T-helper 17 cell (primary cell): ENCODE measurements at regions not wholly inside any gene's neighbourhood (a gene's known extent, or its start where the extent isn't known, plus 50 kb on each side); places are given as distances from the start of the nearest gene placed in this dataset.
A peak's percentile ranks its signal among the peaks of the same experiment; 100 is the strongest.
"Not testable (repeated sequence)": the region's sequence is repeated elsewhere in the genome, so short reads cannot be mapped to it uniquely, and the experiment has no call there.

ENCODE experiments used
- ATAC-seq: fragments of 150-1000 bp; cut with Tn5 transposase; 2 replicates; pipeline ENCODE4 v1.10.0; 2021; ENCODE audit warnings: mild to moderate bottlenecking, moderate library complexity
- DNase-seq, 3 donors: peaks; one replicate each; pipeline versions ENCODE4 v3.0.0 to v3.0.0-alpha.2; 2020 to 2021
- H3K9me3 ChIP-seq: one replicate; pipeline ENCODE4 v1.7.0; 2013; ENCODE audit warnings: low read length, mild to moderate bottlenecking; ENCODE audit not compliant: control insufficient read depth, poor library complexity, severe bottlenecking
- H3K27ac Mint-ChIP-seq: one replicate; pipeline ENCODE4 v1.8.0; 2022; ENCODE audit warnings: mild to moderate bottlenecking, moderate library complexity, mixed read lengths
- H3K27me3 Mint-ChIP-seq: one replicate; pipeline ENCODE4 v1.8.0; 2022; ENCODE audit warnings: mixed read lengths
- H3K36me3 Mint-ChIP-seq: one replicate; pipeline ENCODE4 v1.8.0; 2022; ENCODE audit warnings: low read depth, mixed read lengths
- H3K4me1 Mint-ChIP-seq: one replicate; pipeline ENCODE4 v1.8.0; 2022; ENCODE audit warnings: mild to moderate bottlenecking, mixed read lengths
- H3K4me3 Mint-ChIP-seq: one replicate; pipeline ENCODE4 v1.8.0; 2022; ENCODE audit warnings: mild to moderate bottlenecking, moderate library complexity, mixed read lengths

DNA sequence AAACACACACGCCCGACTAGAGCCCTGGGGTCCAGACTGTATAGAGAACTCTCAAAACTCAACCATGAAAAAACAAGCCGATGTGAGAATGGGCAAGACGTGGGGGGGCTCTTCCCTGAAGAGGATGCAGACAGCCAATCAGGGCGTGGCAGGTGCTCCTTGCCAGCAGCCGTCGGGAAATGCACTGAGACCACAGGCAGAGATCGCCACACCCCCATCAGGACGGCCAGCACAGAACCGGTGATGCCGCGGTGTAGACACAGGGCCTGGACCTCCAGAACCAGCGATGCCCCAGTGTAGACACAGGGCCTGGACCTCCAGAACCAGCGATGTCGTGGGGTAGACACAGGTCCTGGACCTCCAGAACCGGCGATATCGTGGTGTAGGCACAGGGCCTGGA, 169.2 kb downstream of the LAT start:
- DNase-seq (no peak), ATAC-seq (no peak)
- Mint-ChIP-seq H3K4me1 (peaks cover 23% of the 10 kb centered on the region), H3K4me3 (no peak overlapping the region), H3K27ac (no peak overlapping the region), H3K36me3 (peaks cover 4% of the 10 kb centered on the region), H3K27me3 (no peaks in the 10 kb centered on the region)
- no peaks in the 10 kb centered on the region for H3K9me3 ChIP-seq

GRCh38 chr16:29153307-29153706, 168.5 kb downstream of the LAT start:
- H3K27ac Mint-ChIP-seq, H3K9me3 ChIP-seq, DNase-seq, H3K36me3 Mint-ChIP-seq, H3K27me3 Mint-ChIP-seq, H3K4me3 Mint-ChIP-seq, ATAC-seq: not testable (repeated sequence)
- H3K4me1 Mint-ChIP-seq = peaks cover 28% of the 10 kb centered on the region

DNA sequence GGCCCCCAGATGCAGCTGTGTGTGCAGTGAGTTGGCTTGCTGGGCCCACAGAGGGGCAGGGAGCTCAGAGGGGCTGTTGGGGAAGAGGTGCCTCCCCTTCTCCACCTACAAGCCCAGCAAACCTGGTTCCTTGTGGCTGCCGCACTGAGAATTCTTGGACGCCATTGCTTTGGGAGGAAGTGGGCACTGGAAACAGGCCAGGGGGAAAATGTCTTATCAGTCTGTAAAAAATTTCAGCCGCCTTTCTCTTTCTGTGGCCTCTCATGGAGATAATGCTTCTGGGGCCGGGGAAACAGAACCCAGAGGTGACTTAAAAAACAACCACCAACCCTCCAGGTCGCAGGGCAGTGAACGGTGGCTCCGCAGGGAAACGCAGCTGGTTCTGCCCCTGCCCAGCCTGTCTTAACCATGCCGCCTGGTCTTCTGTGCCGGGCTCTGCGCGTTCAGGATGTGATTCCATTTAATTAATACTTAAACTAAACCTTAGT, 167.7 kb downstream of the LAT start:
- peaks cover 33% of the 10 kb centered on the region for H3K4me1 Mint-ChIP-seq
- H3K9me3 ChIP-seq, H3K27me3 Mint-ChIP-seq, DNase-seq, H3K36me3 Mint-ChIP-seq, H3K4me3 Mint-ChIP-seq, ATAC-seq: not testable (repeated sequence)
- peak overlapping the region; percentile 24 for H3K27ac Mint-ChIP-seq

- ATAC-seq = no peak
- no peaks in the 10 kb centered on the region for H3K9me3 ChIP-seq
- Mint-ChIP-seq H3K4me1 (peaks cover 33% of the 10 kb centered on the region), H3K36me3 (peaks cover 4% of the 10 kb centered on the region), H3K27me3 (no peaks in the 10 kb centered on the region), H3K4me3 (no peak overlapping the region), H3K27ac (peak overlapping the region; percentile 47)
- DNase-seq = no peak
Observed at GRCh38 chr16:29151317-29151716, 166.5 kb downstream of the LAT start.

DNA sequence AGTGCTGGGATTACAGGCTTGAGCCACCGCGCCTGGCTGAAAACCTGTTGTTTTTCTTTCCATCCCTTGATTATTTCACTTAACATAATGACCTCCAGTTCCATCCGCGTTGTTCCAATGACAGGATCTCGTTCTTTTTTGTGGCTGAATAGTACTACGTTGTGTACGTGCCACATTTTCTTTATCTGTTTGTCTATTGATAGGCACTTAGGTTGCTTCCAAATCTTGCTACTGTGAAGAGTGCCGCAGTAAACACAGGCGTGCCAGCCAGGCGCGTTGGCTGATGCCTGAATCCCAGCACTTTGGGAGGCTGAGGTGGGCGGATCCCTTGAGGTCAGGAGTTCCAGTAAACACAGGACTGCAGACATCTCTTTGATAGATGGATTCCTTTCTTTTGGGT, 165.1 kb downstream of the LAT start:
- peak overlapping the region; percentile 65 for H3K4me3 Mint-ChIP-seq
- H3K36me3 Mint-ChIP-seq, H3K27me3 Mint-ChIP-seq, ATAC-seq, H3K9me3 ChIP-seq, DNase-seq: not testable (repeated sequence)
- H3K27ac Mint-ChIP-seq = peak overlapping the region; percentile 97
- H3K4me1 Mint-ChIP-seq = peaks cover 30% of the 10 kb centered on the region

DNA sequence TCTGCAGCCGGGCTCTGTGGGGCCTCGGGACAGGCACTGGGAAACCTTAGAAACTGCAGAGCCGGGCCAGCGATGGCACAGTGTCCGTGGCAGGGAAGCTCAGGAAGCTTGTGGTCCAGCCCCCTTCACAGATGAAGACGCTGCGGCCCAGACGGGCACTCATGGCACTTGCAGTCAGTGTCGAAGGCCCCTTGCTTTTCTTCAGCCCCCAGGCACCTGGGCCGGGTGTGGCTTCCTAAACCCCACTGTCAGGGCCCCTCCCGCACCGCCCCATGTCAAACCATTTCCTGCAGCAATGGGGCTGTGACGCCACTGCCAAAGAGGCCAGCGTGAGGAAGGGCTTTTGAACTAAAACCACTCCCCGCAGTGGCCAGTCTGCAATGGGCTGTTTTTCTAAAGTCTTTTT, 164.0 kb downstream of the LAT start:
- ATAC-seq = peak; percentile 96
- peak overlapping the region; percentile 65 for H3K4me3 Mint-ChIP-seq
- no peaks in the 10 kb centered on the region for H3K27me3 Mint-ChIP-seq
- H3K9me3 ChIP-seq = no peaks in the 10 kb centered on the region
- H3K4me1 Mint-ChIP-seq = peaks cover 29% of the 10 kb centered on the region
- H3K27ac Mint-ChIP-seq = peak overlapping the region; percentile 97
- peak; percentile 47 to 62 (median 58) for DNase-seq
- peaks cover 6% of the 10 kb centered on the region for H3K36me3 Mint-ChIP-seq

DNA sequence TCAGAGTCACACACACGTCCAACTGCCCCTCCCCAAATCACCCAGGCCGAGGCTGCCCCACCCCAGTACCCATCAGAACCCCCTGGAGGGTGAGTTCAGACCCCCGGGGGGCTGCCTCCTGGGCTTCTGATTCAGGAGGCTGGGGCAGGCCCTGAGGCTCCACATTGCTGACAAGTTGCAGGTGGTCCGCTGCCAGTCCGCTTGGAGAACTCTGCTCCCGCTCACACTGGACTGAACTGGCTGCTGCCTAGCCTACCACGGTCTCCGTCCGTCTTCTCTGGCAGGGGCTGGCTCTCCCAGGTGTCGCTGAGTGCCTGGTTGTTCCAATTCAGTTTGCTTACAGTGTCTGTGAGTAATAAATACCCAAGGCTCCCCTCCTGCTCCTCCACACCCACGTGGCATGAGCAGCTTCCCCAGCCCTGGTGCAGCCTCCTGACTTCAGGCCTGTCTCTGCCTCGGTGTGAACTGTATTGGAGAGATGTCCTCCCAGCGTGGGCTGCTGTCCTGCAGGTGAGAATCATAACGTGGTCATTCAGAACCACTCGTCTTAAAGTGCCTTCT, 163.4 kb downstream of the LAT start:
- DNase-seq (no peak), ATAC-seq (no peak)
- Mint-ChIP-seq H3K4me1 (peaks cover 27% of the 10 kb centered on the region), H3K27ac (peak overlapping the region; percentile 97), H3K36me3 (peaks cover 6% of the 10 kb centered on the region), H3K27me3 (no peaks in the 10 kb centered on the region), H3K4me3 (no peak overlapping the region)
- no peaks in the 10 kb centered on the region for H3K9me3 ChIP-seq

DNA sequence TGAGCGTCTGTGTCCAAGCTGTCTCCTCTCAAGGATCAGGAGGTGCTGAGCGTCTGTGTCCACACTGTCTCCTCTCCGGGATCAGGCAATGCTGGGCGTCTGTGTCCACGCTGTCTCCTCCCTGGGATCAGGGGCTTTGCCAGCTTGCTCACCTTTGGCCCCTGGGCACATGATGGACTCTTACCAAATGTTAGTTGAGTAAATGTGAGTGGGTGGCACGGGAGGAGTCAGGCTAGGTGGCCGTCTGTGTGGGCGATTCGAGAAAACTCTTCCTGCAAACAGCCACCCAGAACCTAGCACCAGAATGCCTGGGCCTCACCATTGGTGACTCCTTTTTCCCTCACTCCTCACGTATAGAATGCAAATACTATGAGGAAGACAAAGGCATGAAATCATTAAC, 162.9 kb downstream of the LAT start:
- not testable (repeated sequence) for H3K9me3 ChIP-seq, ATAC-seq, H3K27me3 Mint-ChIP-seq, H3K36me3 Mint-ChIP-seq, DNase-seq
- Mint-ChIP-seq H3K27ac (peak overlapping the region; percentile 97), H3K4me3 (peak overlapping the region; percentile 12), H3K4me1 (peaks cover 27% of the 10 kb centered on the region)

GRCh38 chr16:29146808-29147643, 162.2 kb downstream of the LAT start:
- H3K36me3 Mint-ChIP-seq, DNase-seq, ATAC-seq, H3K27me3 Mint-ChIP-seq, H3K9me3 ChIP-seq, H3K4me3 Mint-ChIP-seq: not testable (repeated sequence)
- H3K27ac Mint-ChIP-seq = peak overlapping the region; percentile 97
- peaks cover 27% of the 10 kb centered on the region for H3K4me1 Mint-ChIP-seq

- Mint-ChIP-seq H3K27me3 (no peaks in the 10 kb centered on the region), H3K27ac (peak overlapping the region; percentile 97), H3K4me3 (no peak overlapping the region), H3K4me1 (peaks cover 27% of the 10 kb centered on the region), H3K36me3 (peaks cover 6% of the 10 kb centered on the region)
- no peaks in the 10 kb centered on the region for H3K9me3 ChIP-seq
- no peak for DNase-seq
- no peak for ATAC-seq
Observed at GRCh38 chr16:29146266-29146665, 161.4 kb downstream of the LAT start.

DNA sequence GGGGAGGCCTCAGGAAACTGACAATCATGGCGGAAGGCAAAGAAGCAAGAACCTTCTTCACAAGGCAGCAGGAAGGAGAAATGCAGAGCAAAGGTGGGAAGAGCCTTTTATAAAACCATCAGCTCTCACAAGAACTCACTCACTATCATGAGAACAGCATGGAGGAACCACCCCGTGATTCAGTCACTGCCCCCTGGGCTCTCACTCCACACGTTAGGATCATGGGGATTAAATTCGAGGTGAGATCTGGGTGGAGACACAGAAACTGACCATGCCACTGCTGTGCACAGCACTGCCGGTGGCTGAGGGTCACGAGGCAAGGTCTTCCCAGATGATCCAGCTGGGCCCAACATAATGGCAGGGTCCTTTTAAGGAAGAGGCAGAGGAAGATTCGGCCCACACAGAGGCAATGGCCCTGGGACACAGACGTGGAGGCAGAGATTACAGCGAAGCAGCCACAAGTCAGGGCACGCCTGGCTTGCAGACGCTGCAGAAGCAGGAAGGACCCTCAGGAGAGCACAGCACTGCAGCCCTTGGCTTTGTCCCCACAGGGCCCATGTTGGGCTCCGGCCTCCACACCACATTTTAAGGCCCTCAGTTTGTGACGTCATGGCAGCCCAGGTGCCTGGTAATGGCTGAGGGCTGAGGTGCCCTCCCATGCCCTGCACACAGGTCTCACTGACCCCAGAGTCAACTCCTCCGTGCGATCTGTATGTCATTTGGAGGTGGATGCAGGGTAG, 160.8 kb downstream of the LAT start:
- not testable (repeated sequence) for DNase-seq, H3K36me3 Mint-ChIP-seq, H3K4me3 Mint-ChIP-seq, H3K27me3 Mint-ChIP-seq, H3K9me3 ChIP-seq, ATAC-seq
- H3K27ac Mint-ChIP-seq = peak overlapping the region; percentile 97
- H3K4me1 Mint-ChIP-seq = peaks cover 27% of the 10 kb centered on the region

- H3K4me1 Mint-ChIP-seq = peaks cover 23% of the 10 kb centered on the region
- not testable (repeated sequence) for H3K9me3 ChIP-seq, DNase-seq, H3K36me3 Mint-ChIP-seq, H3K27me3 Mint-ChIP-seq, H3K4me3 Mint-ChIP-seq, ATAC-seq
- peak overlapping the region; percentile 97 for H3K27ac Mint-ChIP-seq
Observed at GRCh38 chr16:29145086-29145485, 160.2 kb downstream of the LAT start.

- peak overlapping the region; percentile 97 for H3K27ac Mint-ChIP-seq
- not testable (repeated sequence) for H3K4me3 Mint-ChIP-seq, H3K27me3 Mint-ChIP-seq, H3K36me3 Mint-ChIP-seq, DNase-seq, H3K9me3 ChIP-seq, ATAC-seq
- H3K4me1 Mint-ChIP-seq = peaks cover 20% of the 10 kb centered on the region
Observed at GRCh38 chr16:29144669-29145062, 159.8 kb downstream of the LAT start.
